ENCODE measurements at regions not wholly inside any gene's neighbourhood (a gene's known extent, or its start where the extent isn't known, plus 50 kb on each side); places are given as distances from the start of the nearest gene placed in this dataset.

DNA sequence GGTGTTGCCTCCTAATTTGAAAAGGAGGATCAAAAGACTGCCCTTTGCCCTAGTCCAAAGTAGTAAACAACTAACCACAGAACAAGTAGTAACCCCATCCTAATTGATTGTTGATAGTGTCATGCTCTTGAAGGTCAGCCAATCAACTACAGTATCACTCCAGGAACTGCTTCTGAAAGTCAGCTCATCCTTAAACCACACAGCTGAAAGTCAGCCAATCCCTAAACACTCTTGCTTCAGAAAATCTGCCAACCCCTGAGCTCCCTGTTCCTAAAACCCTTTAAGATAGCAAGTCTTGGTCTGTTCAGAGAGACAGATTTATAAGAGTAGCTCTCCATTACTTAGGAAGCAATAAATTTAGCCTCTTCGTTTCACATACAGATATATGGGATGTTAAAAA is 51.6 kb upstream of the CPO start:
- TF ChIP-seq, protein P1, sequence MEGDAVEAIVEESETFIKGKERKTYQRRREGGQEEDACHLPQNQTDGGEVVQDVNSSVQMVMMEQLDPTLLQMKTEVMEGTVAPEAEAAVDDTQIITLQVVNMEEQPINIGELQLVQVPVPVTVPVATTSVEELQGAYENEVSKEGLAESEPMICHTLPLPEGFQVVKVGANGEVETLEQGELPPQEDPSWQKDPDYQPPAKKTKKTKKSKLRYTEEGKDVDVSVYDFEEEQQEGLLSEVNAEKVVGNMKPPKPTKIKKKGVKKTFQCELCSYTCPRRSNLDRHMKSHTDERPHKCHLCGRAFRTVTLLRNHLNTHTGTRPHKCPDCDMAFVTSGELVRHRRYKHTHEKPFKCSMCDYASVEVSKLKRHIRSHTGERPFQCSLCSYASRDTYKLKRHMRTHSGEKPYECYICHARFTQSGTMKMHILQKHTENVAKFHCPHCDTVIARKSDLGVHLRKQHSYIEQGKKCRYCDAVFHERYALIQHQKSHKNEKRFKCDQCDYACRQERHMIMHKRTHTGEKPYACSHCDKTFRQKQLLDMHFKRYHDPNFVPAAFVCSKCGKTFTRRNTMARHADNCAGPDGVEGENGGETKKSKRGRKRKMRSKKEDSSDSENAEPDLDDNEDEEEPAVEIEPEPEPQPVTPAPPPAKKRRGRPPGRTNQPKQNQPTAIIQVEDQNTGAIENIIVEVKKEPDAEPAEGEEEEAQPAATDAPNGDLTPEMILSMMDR (IDR thresholded peaks at IDR 0.05): no peak
- TF ChIP-seq POLR2A (IDR thresholded peaks at IDR 0.05): no peak

Data from vagina (tissue), 2 donors.